ENCODE measurements at regions not wholly inside any gene's neighbourhood (a gene's known extent, or its start where the extent isn't known, plus 50 kb on each side); places are given as distances from the start of the nearest gene placed in this dataset.

DNA sequence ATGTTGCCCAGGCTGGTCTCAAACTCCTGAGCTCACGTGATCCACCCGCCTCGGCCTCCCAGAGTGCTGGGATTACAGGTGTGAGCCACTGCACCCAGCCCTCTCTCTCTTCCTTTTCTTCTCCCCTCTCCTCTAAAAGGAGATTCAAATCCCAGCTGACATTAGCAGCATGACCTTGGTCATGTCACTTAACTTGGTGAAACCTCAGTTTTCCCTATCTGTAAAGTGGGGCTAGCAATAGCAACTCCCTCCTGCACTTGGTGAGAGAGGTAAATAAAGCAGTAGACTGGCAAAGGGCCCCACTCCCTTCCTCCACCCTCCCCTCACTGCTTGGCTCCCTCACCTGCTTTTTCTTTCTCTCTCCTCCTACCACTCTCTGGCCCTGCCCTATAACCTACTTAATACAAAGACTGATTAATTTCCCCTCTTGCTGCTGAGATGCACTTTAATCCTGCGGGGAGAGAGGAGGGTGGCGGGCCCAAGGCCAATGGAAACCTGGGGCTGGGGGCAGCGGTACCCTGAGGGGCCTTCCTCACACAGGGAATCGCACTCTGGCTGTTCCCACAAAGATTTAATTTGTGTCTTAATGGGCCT is 54.2 kb upstream of the ZFAND3 start:
- no peak for DNase-seq (ENCODE audit: low read depth, low spot score)
- ATAC-seq: no peak
- intact Hi-C loops (cut with micrococcal nuclease): no loop called here
- H3K9ac ChIP-seq (ENCODE audit: low read length): no peak overlapping the region
- no TSS peak for BruUV-seq (replicated peaks)
- no peaks in the 10 kb centered on the region for H3K9me3 ChIP-seq (ENCODE audit: control insufficient read depth in 1 of 2, insufficient read depth in 1 of 2, low read depth in 1 of 2, low read length in 2 of 2)
- no peak for TF ChIP-seq ZFX (IDR thresholded peaks at IDR 0.05)
- TF ChIP-seq REST (IDR thresholded peaks at IDR 0.05; ENCODE audit: low read depth): no peak
- TF ChIP-seq ELF1 (IDR thresholded peaks at IDR 0.05; ENCODE audit: borderline replicate concordance, low read depth): no peak
- no peak for TF ChIP-seq ZNF274 (IDR thresholded peaks at IDR 0.05; ENCODE audit: low read depth, low read length)
- no peak for TF ChIP-seq RAD21 (IDR thresholded peaks at IDR 0.05; ENCODE audit: low read depth)
- TF ChIP-seq CEBPB (IDR thresholded peaks at IDR 0.05; ENCODE audit: low read depth): no peak
- no peak for TF ChIP-seq CTCF (IDR thresholded peaks at IDR 0.05 in 2 of 3, conservative IDR thresholded peaks at IDR 0.05 in 1 of 3; ENCODE audit: borderline replicate concordance in 1 of 3, insufficient read depth in 1 of 3, low read depth in 2 of 3, low read length in 2 of 3)
- no peak for TF ChIP-seq ATF3 (IDR thresholded peaks at IDR 0.05)
- no peak for TF ChIP-seq EGR1 (IDR thresholded peaks at IDR 0.05; ENCODE audit: low read depth)
- no peak for TF ChIP-seq EZH2phosphoT487 (IDR thresholded peaks at IDR 0.05; ENCODE audit: borderline replicate concordance)
- no peak for TF ChIP-seq FOSL1 (IDR thresholded peaks at IDR 0.05; ENCODE audit: low read depth)
- no peak for TF ChIP-seq MAX (IDR thresholded peaks at IDR 0.05)
- TF ChIP-seq POLR2A (IDR thresholded peaks at IDR 0.05; ENCODE audit: borderline replicate concordance, extremely low read depth, insufficient read depth, insufficient read length): no peak
- no peak for TF ChIP-seq SP1 (IDR thresholded peaks at IDR 0.05; ENCODE audit: low read depth)
- TF ChIP-seq TCF7L2 (IDR thresholded peaks at IDR 0.05; ENCODE audit: borderline replicate concordance, extremely low read depth, insufficient read depth, insufficient read length): no peak
- TF ChIP-seq, protein P1, sequence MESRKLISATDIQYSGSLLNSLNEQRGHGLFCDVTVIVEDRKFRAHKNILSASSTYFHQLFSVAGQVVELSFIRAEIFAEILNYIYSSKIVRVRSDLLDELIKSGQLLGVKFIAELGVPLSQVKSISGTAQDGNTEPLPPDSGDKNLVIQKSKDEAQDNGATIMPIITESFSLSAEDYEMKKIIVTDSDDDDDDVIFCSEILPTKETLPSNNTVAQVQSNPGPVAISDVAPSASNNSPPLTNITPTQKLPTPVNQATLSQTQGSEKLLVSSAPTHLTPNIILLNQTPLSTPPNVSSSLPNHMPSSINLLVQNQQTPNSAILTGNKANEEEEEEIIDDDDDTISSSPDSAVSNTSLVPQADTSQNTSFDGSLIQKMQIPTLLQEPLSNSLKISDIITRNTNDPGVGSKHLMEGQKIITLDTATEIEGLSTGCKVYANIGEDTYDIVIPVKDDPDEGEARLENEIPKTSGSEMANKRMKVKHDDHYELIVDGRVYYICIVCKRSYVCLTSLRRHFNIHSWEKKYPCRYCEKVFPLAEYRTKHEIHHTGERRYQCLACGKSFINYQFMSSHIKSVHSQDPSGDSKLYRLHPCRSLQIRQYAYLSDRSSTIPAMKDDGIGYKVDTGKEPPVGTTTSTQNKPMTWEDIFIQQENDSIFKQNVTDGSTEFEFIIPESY (IDR thresholded peaks at IDR 0.05; ENCODE audit: extremely low read depth, insufficient replicate concordance, low read length): no peak
- TF ChIP-seq CBX3 (IDR thresholded peaks at IDR 0.05; ENCODE audit: low read depth): no peak
- no peak for TF ChIP-seq YY1 (IDR thresholded peaks at IDR 0.05; ENCODE audit: extremely low read depth, insufficient replicate concordance, low read depth, low read length)
- no peak for TF ChIP-seq SIN3A (IDR thresholded peaks at IDR 0.05; ENCODE audit: low read depth)
- no peak for TF ChIP-seq POLR2AphosphoS5 (IDR thresholded peaks at IDR 0.05; ENCODE audit: low read depth, low read length)
- ChIA-PET CTCF (interaction anchor here (0.6 kb wide), 1 partner anchor 23 kb away, joined by 3 read pairs; no protein-coding TSS in a partner anchor), RAD21 (ENCODE audit: low non-redundant PET in 1 of 2, low total read pairs in 2 of 2, uncharacterized antibody in 2 of 2, unreplicated experiment in 2 of 2) (no interaction called here), POLR2A (no interaction called here)
- 0 out of 2 replicates have a peak, but pooled peaks cover 3% of the 10 kb centered on the region for H3K27me3 ChIP-seq (ENCODE audit: insufficient read depth, low read length)
- H3K9me2 ChIP-seq (ENCODE audit: insufficient read depth): no peaks in the 10 kb centered on the region
- H3K4me3 ChIP-seq (replicated peaks in 1 of 2; ENCODE audit: low read depth in 1 of 2, low read length in 2 of 2): no peak overlapping the region
- no peak overlapping the region for H2AFZ ChIP-seq (ENCODE audit: low read depth, low read length, poor library complexity, severe bottlenecking)
- H3K36me3 ChIP-seq (ENCODE audit: control insufficient read depth in 1 of 2, insufficient read depth in 2 of 2, low read length in 2 of 2): no peaks in the 10 kb centered on the region
- no peaks in the 10 kb centered on the region for H3K4me1 ChIP-seq (ENCODE audit: control insufficient read depth in 1 of 2, insufficient read depth in 2 of 2, low read length in 2 of 2)
- H4K20me1 ChIP-seq (ENCODE audit: insufficient read depth): no peaks in the 10 kb centered on the region
- no peak overlapping the region for H3K27ac ChIP-seq (ENCODE audit: low read depth, low read length)
- no peaks in the 10 kb centered on the region for H3K79me2 ChIP-seq (ENCODE audit: insufficient read depth, low read length)
- no peak overlapping the region for H3K4me2 ChIP-seq (ENCODE audit: low read length)

All from HCT116 (cell line).